Erythroblast (primary cell): ENCODE measurements at regions not wholly inside any gene's neighbourhood (a gene's known extent, or its start where the extent isn't known, plus 50 kb on each side); places are given as distances from the start of the nearest gene placed in this dataset.

Source experiments
- GATA1 ChIP-seq: IDR thresholded peaks from 2 replicates; pipeline ENCODE4 v1.6.1; 2011; ENCODE audit warnings: low read depth, mild to moderate bottlenecking, control low read depth, low read length, moderate library complexity
- POLR2A ChIP-seq: IDR thresholded peaks from 2 replicates; pipeline ENCODE4 v1.6.1; 2011; ENCODE audit warnings: mild to moderate bottlenecking, low read length

- no peak for TF ChIP-seq POLR2A
- TF ChIP-seq GATA1: no peak
These were observed 122.0 kb downstream of the PRDM9 start for GRCh38 chr5:23629396-23629795.
